Posterior vena cava (tissue), 2 donors: ENCODE measurements at regions not wholly inside any gene's neighbourhood (a gene's known extent, or its start where the extent isn't known, plus 50 kb on each side); places are given as distances from the start of the nearest gene placed in this dataset.
"Not testable (repeated sequence)": the region's sequence is repeated elsewhere in the genome, so short reads cannot be mapped to it uniquely, and the experiment has no call there.

Experiments used
- DNase-seq: peaks from one replicate; pipeline ENCODE4 v3.0.0-alpha.2; 2020; ENCODE audit warnings: low spot score
- intact Hi-C, 2 donors: fragments of 100-400 bp; cut with DNase I; formaldehyde crosslinking; loops; one replicate each; pipeline versions ENCODE4 v1.14.1 to v1.14.2; 2022 to 2023
- donor health status: DM: yes; HTN: yes; CAD: no.
- donor health status: DM: yes; HTN: yes; CAD: no.

DNA sequence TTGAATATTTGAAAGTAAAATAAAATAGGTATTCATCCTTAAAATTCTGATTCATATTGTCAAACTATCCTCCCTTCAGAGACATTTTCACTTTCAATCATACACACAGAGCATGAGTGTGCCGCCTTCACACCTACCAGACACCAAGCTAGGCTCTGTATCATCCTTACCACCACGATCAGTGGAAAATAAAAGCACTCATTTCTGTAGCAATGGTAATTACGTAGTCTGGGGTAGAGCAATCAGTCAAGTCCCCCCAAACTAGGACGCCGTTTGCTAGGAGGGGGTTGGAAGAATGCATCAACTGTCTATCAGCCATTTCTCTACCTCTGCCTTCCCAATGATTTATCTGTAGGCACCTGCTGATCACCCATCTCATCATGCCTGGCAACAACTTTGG is 84.6 kb upstream of the GRIN2A start:
- intact Hi-C loops = no loop called here
- DNase-seq = no peak

DNA sequence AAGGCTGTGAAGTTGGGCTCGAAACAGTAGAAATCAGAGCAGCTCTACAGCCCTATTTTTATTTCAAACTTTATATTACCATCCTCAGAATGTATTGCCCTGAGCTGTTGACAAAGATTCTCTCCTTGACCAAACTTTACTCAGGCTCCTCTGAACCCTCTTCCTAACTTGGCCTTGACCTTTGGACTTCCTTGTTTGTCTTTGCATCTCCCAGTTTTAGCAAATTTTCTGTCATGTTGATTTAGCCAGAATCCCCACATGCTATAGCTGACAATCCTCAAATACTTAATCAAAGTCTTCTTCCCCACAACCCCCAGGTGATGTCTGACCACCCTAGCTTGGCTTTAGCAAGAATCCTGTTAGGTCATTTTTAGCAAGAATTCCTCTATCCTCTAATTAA is 87.4 kb upstream of the GRIN2A start:
- no peak for DNase-seq
- intact Hi-C loops = no loop called here

DNA sequence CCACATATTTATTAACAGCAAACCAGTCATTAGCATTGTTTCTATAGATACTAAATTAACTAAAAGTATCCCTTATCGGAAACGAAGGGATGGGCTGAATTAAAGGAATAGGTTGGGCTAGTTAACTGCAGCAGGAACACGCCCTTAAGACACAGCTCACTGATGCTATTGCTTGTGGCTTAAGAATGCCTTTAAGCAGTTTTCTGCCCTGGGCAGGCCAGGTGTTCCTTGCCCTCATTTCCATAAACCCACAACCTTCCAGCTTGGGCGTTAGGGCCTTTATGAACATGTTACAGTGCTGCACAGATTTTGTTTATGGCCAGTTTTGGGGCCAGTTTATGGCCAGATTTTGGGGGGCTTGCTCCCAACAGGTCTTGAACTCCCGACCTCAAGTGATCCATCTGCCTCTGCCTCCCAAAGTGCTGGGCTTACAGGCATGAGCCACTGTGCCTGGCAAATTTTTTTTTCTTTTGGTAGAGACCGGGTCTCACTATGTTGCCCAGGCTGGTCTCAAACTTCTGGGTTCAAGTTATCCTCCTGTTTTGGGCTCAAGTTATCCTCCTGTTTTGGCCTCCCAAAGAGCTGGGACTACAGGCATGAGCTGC is 90.1 kb upstream of the GRIN2A start:
- DNase-seq, intact Hi-C loops: not testable (repeated sequence)

DNA sequence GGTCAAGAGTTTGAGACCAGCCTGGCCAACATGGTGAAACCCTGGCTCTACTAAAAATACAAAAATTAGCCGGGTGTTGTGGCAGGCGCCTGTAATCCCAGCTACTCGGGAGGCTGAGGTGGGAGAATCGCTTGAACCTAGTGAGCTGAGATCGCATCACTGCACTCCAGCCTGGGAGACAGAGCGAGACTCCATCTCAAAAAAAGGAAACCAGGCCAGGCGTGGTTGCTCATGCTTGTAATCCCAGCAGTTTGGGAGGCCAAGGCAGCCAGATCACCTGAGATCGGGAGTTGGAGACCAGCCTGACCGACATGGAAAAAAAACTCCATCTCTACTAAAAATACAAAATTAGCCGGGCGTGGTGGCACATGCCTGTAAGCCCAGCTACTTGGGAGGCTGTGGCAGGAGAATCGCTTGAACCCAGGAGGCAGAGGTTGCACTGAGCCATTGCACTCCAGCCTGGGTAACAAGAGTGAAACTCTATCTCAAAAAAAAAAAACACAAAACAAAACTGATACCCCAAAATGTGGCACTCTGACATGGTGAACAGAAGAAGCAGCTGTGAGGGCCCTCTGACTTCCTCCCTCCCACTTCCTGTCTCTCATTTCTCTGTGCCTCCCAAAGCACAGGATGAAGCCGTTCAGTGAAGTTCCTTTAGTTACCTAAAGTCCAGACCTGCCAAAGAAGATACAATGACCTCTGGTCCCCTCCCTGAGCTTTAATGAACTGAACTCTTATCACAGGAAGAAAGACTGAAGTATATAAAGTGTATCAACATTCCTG is 93.2 kb upstream of the GRIN2A start:
- DNase-seq, intact Hi-C loops: not testable (repeated sequence)

DNA sequence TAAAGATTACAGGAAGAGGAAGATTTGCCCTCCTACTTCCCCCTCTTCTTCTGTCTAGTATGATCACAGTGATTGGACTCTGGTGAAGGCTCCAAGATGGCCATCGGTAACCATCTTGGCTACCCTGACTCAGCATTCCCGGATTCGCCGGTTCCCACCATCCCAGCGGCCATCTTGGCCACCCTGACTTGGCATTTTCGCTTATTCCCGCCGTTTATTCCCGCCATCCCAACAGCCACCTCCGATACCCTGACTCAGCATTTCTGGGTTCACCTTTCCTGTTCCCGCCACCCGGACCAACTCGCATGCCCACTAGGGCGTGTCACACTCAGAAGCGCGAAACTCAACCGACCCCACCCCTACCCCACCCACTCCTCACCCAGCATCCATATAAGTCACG is 95.4 kb upstream of the GRIN2A start:
- intact Hi-C loops = no loop called here
- no peak for DNase-seq

DNA sequence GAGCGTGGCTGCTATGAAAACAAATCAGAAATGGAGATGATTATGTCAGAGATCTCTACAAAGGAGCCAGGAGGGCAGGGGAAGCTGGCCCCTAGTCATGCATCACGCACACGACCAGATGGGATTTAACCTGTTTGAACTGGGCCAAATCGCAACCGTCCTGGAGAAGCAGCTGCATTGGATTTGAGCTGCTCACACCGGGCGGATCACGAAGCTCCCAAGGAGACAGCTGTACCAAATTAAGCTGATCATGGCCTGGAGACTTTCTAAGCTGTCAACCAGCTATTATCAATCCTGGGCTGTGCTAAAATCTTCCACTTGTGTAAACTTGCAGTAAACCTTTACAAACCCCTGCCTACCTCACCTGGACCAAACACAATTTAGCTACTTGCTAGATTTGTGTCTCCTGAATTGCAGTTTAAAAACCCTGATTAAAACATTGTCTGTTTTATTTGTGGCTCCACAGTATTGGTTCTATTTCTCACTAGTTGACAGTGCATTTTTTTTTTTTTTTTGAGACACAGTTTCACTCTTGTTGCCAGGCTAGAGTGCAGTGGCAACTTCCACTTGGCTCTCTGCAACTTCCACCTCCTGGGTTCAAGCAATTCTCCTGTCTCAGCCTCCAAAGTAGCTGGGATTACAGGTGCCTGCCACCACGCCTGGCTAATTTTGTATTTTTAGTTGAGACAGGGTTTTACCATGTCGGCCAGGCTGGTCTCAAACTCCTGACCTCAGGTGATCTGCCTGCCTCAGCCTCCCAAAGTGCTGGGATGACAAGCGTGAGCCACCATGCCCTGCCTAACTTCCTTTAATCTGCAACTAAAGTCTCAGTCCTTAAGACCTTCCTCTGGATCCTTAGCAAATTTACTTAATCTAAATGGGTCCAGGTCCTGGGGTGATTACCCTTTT is 98.3 kb upstream of the GRIN2A start:
- intact Hi-C loops = no loop called here
- no peak for DNase-seq

DNA sequence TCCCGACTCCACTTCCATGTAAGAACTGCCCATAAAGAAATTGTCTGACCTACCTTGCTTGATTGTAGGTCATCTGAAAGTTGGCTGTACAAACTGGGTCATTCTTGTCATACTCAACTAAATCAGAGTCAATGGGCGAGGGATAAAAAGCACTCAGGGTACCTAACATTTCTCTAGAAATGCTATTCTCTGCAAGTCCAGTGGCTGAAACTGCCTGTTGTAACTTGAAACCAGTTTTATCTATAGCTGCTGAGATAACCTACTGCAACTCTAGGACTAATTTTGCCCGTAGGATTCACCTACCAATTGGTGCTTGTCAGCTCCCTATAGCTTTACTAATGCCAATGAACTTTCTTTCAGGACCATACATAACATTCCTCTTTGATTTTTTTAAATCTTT is 100.1 kb upstream of the GRIN2A start:
- intact Hi-C loops = no loop called here
- no peak for DNase-seq

DNA sequence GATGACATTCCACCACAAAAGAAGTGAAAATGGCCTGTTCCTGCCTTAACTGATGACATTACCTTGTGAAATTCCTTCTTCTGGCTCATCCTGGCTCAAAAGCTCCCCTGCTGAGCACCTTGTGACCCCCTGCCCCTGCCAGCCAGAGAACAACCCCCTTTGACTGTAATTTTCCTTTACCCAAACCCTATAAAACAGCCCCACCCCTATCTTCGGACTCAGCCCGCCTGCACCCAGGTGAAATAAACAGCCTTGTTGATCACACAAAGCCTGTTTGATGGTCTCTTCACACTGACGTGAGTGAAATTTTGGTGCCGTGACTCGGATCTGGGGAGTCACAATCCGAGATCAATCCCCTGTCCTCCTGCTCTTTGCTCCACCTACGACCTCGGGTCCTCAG is 101.0 kb upstream of the GRIN2A start:
- DNase-seq, intact Hi-C loops: not testable (repeated sequence)

DNA sequence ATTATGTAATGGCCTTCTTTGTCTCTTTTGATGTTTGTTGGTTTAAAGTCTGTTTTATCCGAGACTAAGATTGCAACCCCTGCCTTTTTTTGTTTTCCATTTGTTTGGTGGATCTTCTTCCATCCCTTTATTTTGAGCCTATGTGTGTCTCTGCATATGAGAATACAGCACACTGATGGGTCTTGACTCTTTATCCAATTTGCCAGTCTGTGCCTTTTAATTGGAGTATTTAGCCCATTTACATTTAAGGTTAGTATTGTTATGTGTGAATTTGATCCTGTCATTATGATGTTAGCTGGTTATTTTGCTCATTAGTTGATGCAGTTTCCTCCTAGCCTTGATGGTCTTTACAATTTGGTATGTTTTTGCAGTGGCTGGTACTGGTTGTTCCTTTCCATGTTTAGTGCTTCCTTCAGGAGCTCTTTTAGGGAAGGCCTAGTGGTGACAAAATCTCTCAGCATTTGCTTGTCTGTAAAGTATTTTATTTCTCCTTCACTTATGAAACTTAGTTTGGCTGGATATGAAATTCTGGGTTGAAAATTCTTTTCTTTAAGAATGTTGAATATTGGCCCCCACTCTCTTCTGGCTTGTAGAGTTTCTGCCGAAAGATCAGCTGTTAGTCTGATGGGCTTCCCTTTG is 95.3 kb upstream of the ATF7IP2 start:
- DNase-seq, intact Hi-C loops: not testable (repeated sequence)

DNA sequence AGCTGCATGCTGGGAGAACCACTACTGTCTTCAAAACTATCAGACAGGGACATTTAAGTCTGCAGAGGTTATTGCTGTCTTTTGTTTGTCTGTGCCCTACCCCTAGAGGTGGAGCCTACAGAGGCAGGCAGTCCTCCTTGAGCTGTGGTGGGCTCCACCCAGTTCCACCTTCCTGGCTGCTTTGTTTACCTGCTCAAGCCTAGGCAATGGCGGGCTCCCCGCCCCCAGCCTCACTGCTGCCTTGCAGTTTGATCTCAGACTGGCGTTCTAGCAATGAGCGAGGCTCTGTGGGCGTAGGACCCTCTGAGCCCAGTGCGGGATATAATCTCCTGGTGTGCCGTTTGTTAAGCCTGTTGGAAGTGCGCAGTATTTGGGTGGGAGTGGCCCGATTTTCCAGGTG is 93.7 kb upstream of the ATF7IP2 start:
- DNase-seq, intact Hi-C loops: not testable (repeated sequence)

DNA sequence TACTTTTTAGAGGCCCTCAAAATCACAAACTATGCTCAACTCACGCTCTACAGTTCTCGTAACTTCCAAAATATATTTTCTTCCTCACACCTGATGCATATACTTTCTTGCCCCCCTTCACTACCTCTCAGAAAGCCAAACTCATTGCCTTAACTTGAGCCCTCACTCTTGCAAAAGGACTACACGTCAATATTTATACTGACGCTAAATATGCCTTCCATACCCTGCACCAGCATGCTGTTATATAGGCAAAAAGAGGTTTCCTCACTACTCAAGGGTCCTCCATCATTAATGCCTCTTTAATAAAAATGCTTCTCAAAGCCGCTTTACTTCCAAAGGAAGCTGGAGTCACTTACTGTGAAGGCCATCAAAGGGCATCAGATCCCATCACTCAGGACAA is 92.9 kb upstream of the ATF7IP2 start:
- DNase-seq, intact Hi-C loops: not testable (repeated sequence)

DNA sequence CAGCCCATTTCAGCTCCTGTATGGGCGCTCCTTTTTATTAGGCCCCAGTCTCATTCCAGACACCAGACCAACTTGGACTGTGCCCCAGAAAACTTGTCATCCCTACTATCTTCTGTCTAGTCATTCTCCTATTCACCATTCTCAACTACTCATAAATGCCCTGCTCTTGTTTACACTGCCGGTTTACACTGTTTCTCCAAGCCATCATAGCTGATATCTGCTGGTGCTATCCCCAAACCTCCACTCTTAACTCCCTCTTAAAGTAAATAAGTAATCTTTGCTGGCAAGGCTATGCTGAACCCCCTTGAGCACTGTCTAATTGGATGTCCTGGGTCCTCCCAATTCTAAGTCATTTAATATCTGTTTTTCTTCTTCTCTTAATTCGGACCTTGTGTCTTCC is 91.7 kb upstream of the ATF7IP2 start:
- DNase-seq, intact Hi-C loops: not testable (repeated sequence)

DNA sequence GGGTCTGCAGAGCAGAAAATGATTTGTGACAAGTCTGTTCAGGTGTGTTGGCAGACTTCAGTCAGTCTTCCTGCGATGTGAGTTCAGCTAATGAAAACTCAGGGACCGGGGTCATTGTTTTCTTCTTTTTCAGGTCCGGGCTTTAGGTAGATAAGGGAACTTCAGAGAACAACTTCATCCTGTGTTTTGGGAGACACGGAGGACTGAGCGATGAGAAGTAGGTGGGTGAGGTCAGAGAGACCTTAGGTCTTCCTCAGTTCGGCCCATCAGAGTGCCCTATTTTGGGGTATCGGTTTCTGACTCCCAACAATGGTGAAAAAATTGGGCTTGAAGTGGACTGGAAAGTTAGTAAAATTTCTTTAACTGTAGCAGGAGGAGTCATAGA is 88.9 kb upstream of the ATF7IP2 start:
- intact Hi-C loops = no loop called here
- no peak for DNase-seq

DNA sequence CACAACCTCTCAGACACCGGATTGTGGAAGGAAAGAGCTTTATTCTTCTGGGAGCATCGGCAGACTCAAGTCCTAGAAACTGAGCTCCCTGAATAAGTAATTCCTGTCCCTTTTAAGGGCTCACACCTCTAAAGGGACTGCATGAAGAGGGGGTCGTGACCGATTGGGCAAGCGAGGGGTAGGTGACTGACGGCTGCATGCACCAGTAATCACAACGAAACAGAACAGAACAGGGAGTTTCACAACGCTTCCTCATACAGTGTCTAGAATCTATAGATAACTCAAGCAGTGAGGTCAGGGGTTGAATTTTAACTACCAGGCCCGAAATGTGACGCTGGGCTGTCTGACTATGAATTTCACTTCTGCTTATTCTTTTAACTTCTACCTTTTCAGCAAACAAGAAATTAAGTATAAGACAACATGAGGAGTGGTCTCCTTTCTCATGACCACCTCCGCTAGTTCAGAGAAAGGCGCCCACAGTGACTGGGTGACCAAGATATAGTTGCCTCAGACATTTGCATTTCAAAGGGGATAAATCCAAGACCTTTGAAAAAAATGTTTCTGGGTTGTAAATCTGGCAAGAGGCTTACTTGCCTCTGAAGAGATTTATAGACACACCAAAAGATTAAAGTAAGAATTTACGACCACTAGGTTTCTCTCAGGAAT is 88.4 kb upstream of the ATF7IP2 start:
- intact Hi-C loops = no loop called here
- DNase-seq = no peak

DNA sequence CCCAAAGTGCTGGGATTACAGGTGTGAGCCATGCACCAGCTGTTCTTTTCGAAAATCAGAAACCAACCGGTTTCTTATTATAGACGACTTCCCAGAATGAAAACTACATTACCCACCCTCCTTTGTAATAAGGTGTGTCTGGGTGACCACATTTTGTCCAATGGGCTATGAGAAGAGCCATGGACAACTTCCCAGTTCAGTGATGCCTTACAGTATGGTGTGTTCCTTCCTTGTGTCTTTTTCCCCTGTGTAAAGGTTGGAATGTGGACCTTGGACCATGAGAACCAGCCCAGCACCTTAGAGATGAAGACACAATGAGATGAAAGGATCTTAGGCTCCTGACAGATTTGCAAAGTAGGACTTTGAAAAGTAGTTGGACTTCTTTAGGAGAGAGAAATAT is 85.0 kb upstream of the ATF7IP2 start:
- DNase-seq = no peak
- intact Hi-C loops = no loop called here

DNA sequence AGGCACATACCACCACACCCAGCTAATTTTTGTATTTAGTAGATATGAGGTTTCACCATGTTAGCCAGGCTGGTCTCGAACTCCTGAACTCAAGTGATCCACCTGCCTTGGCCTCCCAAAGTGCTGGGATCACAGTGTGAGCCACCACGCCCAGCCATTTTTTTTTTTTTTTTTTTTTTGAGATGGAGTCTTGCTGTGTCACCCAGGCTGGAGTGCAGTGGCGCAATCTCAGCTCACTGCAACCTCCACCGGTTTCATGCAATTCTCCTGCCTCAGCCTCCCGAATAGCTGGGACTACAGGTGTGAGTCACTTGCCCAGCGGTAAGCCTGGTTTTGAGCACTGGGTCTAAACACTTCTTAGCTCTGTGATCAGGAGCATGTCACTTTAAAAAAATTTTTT is 84.3 kb upstream of the ATF7IP2 start:
- DNase-seq, intact Hi-C loops: not testable (repeated sequence)

DNA sequence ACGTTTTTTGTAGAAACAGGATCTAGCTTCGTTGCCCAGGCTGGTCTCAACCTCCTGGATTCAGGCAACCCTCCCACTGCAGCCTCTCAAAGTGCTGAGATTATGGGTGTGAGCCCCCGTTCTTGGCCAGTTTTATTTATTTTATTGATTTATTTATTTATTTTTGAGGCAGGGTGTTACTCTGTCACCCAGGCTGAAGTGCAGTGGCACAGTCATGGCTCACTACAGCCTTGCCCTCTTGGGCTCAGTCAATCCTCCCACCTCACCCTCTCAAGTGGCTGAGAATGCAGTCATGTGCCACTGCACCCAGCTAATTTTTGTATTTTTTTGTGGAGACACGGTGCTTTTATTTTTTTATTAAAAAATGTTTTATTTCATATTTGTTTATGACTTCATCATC is 79.9 kb upstream of the ATF7IP2 start:
- intact Hi-C loops = no loop called here
- DNase-seq = no peak

DNA sequence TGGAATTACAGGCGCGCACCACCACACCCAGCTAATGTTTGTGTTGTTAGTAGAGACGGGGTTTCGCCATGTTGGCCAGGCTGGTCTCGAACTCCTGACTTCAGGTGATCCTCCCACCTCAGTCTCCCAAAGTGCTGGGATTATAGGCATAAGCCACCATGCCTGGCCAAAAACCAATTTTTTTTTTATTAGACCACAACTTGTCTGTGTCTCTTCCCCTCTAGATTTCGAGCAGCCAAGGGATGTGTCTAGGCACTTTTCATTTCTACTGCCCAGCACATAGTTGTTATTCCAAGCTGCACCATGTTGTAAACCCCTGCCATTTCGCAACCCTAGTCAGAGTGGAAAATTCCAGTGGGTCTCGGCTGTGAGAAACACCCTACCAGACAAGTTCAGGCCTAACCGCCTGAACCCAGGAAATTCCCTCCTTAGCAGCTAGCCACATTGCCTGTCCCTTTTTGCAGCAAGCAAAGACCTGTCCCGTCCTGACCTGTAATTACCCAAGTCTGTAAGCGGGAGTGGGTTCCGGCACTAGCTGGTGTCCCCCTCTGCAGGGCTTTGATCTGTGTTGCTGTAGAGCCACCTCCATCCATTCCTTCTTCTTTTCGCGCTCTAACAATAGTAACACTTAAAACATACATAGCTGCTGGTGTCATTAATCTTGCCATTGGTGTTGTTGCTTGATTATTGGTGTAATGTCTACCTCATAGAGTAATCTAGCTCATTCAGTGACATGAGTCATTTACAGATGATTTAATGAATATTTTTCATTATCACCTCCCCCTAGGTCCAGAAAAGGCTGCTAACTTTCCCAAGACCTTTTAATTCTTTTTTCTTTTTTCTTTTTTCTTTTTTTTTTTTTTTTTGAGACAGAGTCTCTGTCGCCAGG is 77.3 kb upstream of the ATF7IP2 start:
- no peak for DNase-seq

More for the DNA sequence above, 77.3 kb upstream of the ATF7IP2 start:
- intact Hi-C loops = no loop called here
